Parathyroid adenoma (tissue), 2 donors: ENCODE measurements at regions not wholly inside any gene's neighbourhood (a gene's known extent, or its start where the extent isn't known, plus 50 kb on each side); places are given as distances from the start of the nearest gene placed in this dataset.

Source experiments
- H2AFZ ChIP-seq: fragments of 300-600 bp; sonication (generic); one replicate; pipeline ENCODE4 v1.7.0; 2017; ENCODE audit warnings: antibody characterized with exemption, mild to moderate bottlenecking
- H3K27ac ChIP-seq: fragments of 300-600 bp; sonication (generic); one replicate; pipeline ENCODE4 v1.7.0; 2017
- H3K27me3 ChIP-seq: fragments of 300-600 bp; sonication (generic); one replicate; pipeline ENCODE4 v1.7.0; 2017; ENCODE audit warnings: low read length; ENCODE audit not compliant: control insufficient read depth, insufficient read depth
- H3K36me3 ChIP-seq: fragments of 300-600 bp; sonication (generic); one replicate; pipeline ENCODE4 v1.7.0; 2017; ENCODE audit warnings: low read length; ENCODE audit not compliant: control insufficient read depth, insufficient read depth
- H3K4me1 ChIP-seq: fragments of 300-600 bp; sonication (generic); one replicate; pipeline ENCODE4 v1.7.0; 2017; ENCODE audit warnings: control low read depth
- H3K4me2 ChIP-seq: fragments of 300-600 bp; sonication (generic); one replicate; pipeline ENCODE4 v1.7.0; 2017; ENCODE audit warnings: low read length
- H3K4me3 ChIP-seq: fragments of 300-600 bp; sonication (generic); one replicate; pipeline ENCODE4 v1.7.0; 2017; ENCODE audit warnings: low read depth, low read length
- H3K79me2 ChIP-seq: fragments of 300-600 bp; sonication (generic); one replicate; pipeline ENCODE4 v1.7.0; 2017; ENCODE audit warnings: control low read depth
- H3K9ac ChIP-seq: fragments of 300-600 bp; sonication (generic); one replicate; pipeline ENCODE4 v1.7.0; 2017; ENCODE audit warnings: mild to moderate bottlenecking
- H3K9me3 ChIP-seq: fragments of 300-600 bp; sonication (generic); one replicate; pipeline ENCODE4 v1.7.0; 2017; ENCODE audit warnings: low read length; ENCODE audit not compliant: control insufficient read depth
- TF ChIP-seq, protein P1 (sequence below): fragments of 300-600 bp; sonication (generic); IDR thresholded peaks from one replicate; pipeline ENCODE4 v1.7.0; 2017; ENCODE audit warnings: antibody characterized with exemption, mild to moderate bottlenecking
- donor health status: primary hyperparathyroidism.

DNA sequence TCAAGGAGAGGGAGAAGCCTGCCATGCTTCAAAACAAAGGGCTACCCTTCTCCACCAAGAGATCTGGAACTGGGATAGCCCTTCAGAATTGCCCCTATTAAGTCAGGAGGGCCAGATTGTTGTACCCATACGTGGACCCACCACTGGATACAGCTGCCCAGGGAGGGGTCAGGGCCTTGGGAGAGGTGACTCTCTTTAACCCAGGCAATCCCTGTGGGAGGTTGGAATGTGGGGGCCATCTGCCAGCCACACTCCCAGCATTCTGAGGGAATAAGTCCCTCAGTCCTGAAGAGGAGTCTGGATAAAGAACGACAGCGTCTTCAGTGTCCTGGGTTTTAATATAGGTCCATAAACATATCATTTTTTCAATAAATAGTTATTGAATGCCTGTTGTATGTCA is 588.2 kb upstream of the TENM4 start:
- Histone ChIP-seq H3K4me1 (no peaks in the 10 kb centered on the region), H3K27ac (no peak overlapping the region), H3K4me2 (no peak overlapping the region), H3K79me2 (no peaks in the 10 kb centered on the region), H3K36me3 (no peaks in the 10 kb centered on the region), H3K9me3 (no peaks in the 10 kb centered on the region), H3K9ac (no peak overlapping the region), H3K4me3 (no peak overlapping the region), H2AFZ (no peak overlapping the region), H3K27me3 (no peaks in the 10 kb centered on the region)
- TF ChIP-seq, protein P1, sequence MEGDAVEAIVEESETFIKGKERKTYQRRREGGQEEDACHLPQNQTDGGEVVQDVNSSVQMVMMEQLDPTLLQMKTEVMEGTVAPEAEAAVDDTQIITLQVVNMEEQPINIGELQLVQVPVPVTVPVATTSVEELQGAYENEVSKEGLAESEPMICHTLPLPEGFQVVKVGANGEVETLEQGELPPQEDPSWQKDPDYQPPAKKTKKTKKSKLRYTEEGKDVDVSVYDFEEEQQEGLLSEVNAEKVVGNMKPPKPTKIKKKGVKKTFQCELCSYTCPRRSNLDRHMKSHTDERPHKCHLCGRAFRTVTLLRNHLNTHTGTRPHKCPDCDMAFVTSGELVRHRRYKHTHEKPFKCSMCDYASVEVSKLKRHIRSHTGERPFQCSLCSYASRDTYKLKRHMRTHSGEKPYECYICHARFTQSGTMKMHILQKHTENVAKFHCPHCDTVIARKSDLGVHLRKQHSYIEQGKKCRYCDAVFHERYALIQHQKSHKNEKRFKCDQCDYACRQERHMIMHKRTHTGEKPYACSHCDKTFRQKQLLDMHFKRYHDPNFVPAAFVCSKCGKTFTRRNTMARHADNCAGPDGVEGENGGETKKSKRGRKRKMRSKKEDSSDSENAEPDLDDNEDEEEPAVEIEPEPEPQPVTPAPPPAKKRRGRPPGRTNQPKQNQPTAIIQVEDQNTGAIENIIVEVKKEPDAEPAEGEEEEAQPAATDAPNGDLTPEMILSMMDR = no peak

DNA sequence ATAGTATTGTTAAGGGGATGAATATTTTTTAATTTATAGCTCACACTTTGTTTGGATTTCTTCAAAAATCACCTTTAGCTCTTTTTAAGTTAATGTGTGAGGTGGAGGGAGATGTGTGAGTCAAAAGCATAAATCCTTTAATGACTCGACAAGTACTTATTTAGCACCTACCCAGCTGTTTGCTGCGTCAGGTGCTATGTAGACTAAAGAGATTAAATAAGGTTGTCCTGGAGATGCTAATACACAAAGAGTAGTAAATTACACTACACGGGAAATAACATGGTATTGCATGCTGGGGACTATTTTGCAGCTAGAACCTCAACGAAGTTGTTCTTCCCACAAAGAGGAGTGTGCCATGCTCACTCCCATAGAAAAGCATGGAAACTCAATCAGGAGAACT is 583.3 kb upstream of the TENM4 start:
- H3K27me3 ChIP-seq = no peaks in the 10 kb centered on the region

DNA sequence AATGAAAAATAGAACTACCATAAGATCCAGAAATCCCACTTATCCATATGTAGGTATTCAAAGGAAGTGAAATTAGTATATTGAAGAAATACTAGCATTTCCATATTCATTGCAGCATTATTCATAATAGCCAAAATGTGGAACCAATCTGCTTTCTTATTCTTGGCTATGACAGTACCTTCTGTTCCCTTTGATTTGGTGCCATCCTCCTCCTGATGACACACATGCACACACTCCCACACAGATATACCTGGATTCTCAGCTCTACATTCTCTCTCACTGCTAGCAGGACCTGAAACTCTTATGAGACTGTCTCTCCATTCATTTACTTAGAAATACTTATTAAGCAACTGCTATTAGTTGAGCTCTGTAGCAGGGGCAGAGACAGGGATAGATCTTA is 582.6 kb upstream of the TENM4 start:
- no peak overlapping the region for H3K4me2 ChIP-seq
- H3K36me3 ChIP-seq = no peaks in the 10 kb centered on the region
- H3K79me2 ChIP-seq = no peaks in the 10 kb centered on the region
- TF ChIP-seq, protein P1 = no peak
- H3K9ac ChIP-seq = no peak overlapping the region
- no peaks in the 10 kb centered on the region for H3K4me1 ChIP-seq
- no peak overlapping the region for H3K27ac ChIP-seq
- H3K4me3 ChIP-seq = no peak overlapping the region
- no peak overlapping the region for H2AFZ ChIP-seq
- no peaks in the 10 kb centered on the region for H3K9me3 ChIP-seq
- no peaks in the 10 kb centered on the region for H3K27me3 ChIP-seq

More for the DNA sequence above, 583.3 kb upstream of the TENM4 start:
- Histone ChIP-seq H3K4me1 (no peaks in the 10 kb centered on the region), H3K4me3 (no peak overlapping the region), H3K9ac (no peak overlapping the region), H2AFZ (no peak overlapping the region), H3K27ac (no peak overlapping the region), H3K4me2 (no peak overlapping the region), H3K9me3 (no peaks in the 10 kb centered on the region), H3K79me2 (no peaks in the 10 kb centered on the region), H3K36me3 (no peaks in the 10 kb centered on the region)
- TF ChIP-seq, protein P1 = no peak

DNA sequence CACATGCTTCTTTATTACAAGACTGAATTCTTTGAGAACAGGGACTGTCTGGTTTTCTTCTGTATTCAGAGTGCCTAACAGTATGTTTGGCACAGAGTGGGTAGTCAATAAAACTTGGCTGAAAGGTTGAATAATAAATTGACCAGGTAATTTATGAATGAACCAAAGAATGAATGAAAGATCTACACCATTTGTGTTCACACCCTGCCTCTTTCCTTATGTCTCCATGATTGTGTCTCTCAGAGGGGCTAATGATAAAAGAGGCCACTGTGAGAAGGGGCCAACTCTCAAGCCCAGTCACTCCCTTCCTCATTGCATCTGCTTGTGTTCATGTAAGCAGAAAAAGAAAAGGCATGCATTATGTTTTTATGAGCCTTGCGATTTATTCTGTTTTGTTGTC is 569.7 kb upstream of the TENM4 start:
- no peaks in the 10 kb centered on the region for H3K9me3 ChIP-seq
- TF ChIP-seq, protein P1 = no peak
- no peak overlapping the region for H3K9ac ChIP-seq
- no peak overlapping the region for H3K27ac ChIP-seq
- no peak overlapping the region for H3K4me3 ChIP-seq
- H3K36me3 ChIP-seq = no peaks in the 10 kb centered on the region
- H2AFZ ChIP-seq = no peak overlapping the region
- H3K79me2 ChIP-seq = no peaks in the 10 kb centered on the region
- H3K27me3 ChIP-seq = no peaks in the 10 kb centered on the region
- H3K4me1 ChIP-seq = no peaks in the 10 kb centered on the region
- H3K4me2 ChIP-seq = no peak overlapping the region

DNA sequence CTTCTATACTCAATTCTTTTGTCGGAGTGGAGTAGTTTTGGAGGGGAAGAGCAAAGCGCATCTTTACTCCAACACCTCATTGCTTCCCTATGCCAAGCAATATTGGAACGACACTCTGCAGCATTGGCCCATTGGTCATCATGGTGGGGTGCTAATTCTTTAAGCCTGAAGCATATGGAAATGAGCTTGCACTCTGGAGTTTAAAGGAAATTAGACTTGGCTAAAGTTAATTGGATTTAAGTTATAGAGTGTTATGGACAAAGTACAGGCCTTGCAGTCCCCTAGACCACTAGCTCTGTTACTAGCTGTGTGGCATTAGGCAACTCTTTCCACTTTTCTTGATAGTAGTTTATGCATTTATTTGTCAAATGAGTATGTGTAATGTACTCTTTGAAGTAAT is 568.3 kb upstream of the TENM4 start:
- H3K4me3 ChIP-seq = no peak overlapping the region
- no peaks in the 10 kb centered on the region for H3K27me3 ChIP-seq
- H3K9ac ChIP-seq = no peak overlapping the region
- no peaks in the 10 kb centered on the region for H3K4me1 ChIP-seq
- no peak overlapping the region for H2AFZ ChIP-seq
- no peaks in the 10 kb centered on the region for H3K36me3 ChIP-seq
- H3K4me2 ChIP-seq = no peak overlapping the region
- no peaks in the 10 kb centered on the region for H3K79me2 ChIP-seq
- TF ChIP-seq, protein P1 = no peak
- H3K27ac ChIP-seq = no peak overlapping the region
- no peaks in the 10 kb centered on the region for H3K9me3 ChIP-seq
